ENCODE measurements at regions not wholly inside any gene's neighbourhood (a gene's known extent, or its start where the extent isn't known, plus 50 kb on each side); places are given as distances from the start of the nearest gene placed in this dataset.

DNA sequence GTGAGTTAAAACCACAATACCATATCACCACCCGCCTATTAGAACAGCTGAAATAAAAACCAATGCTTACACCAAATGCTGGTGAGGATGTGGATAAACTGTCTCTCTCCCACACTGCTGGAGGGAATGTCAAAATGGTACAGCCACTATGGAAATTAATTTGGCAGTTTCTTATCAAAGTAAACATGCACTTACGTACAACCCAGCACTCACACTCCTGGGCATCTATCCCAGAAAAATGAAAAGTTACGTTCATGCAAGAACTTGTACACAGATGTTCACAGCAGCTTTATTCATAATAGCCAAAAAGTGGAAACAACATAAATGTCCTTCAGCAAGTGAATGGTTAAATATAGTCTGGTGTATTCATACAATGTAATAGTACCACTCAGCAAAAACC lies 173.2 kb upstream of the MYOCD start:
- DNase-seq (ENCODE audit: unreplicated experiment) = no peak
- CTCF ChIA-PET = interaction anchor here (0.7 kb wide), 1 partner anchor 212 kb away, joined by 3 read pairs; no protein-coding TSS in a partner anchor
- Mint-ChIP-seq H3K9me3 (ENCODE audit: unreplicated experiment) (no peaks in the 10 kb centered on the region), H3K36me3 (ENCODE audit: insufficient read depth, unreplicated experiment) (no peaks in the 10 kb centered on the region), H3K4me3 (ENCODE audit: unreplicated experiment) (no peak overlapping the region), H3K4me1 (ENCODE audit: insufficient read depth, unreplicated experiment) (no peaks in the 10 kb centered on the region), H3K27me3 (ENCODE audit: insufficient read depth, unreplicated experiment) (peaks cover 69% of the 10 kb centered on the region), H3K27ac (ENCODE audit: low read depth, unreplicated experiment) (no peak overlapping the region)
- intact Hi-C loops (cut with micrococcal nuclease) = no loop called here
- POLR2A ChIA-PET = no interaction called here
- TF ChIP-seq, protein P1, sequence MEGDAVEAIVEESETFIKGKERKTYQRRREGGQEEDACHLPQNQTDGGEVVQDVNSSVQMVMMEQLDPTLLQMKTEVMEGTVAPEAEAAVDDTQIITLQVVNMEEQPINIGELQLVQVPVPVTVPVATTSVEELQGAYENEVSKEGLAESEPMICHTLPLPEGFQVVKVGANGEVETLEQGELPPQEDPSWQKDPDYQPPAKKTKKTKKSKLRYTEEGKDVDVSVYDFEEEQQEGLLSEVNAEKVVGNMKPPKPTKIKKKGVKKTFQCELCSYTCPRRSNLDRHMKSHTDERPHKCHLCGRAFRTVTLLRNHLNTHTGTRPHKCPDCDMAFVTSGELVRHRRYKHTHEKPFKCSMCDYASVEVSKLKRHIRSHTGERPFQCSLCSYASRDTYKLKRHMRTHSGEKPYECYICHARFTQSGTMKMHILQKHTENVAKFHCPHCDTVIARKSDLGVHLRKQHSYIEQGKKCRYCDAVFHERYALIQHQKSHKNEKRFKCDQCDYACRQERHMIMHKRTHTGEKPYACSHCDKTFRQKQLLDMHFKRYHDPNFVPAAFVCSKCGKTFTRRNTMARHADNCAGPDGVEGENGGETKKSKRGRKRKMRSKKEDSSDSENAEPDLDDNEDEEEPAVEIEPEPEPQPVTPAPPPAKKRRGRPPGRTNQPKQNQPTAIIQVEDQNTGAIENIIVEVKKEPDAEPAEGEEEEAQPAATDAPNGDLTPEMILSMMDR (IDR thresholded peaks at IDR 0.05; ENCODE audit: unreplicated experiment) = no peak
- no TSS peak for BruUV-seq (replicated peaks)

GRCh38 chr17:12505866-12506265 lies 159.8 kb upstream of the MYOCD start:
- Mint-ChIP-seq H3K4me1 (ENCODE audit: insufficient read depth, unreplicated experiment) (no peaks in the 10 kb centered on the region), H3K4me3 (ENCODE audit: unreplicated experiment) (no peak overlapping the region), H3K27me3 (ENCODE audit: insufficient read depth, unreplicated experiment) (peaks cover 17% of the 10 kb centered on the region), H3K36me3 (ENCODE audit: insufficient read depth, unreplicated experiment) (no peaks in the 10 kb centered on the region), H3K27ac (ENCODE audit: low read depth, unreplicated experiment) (no peak overlapping the region), H3K9me3 (ENCODE audit: unreplicated experiment) (no peaks in the 10 kb centered on the region)
- no peak for DNase-seq (ENCODE audit: unreplicated experiment)
- no TSS peak for BruUV-seq (replicated peaks)
- intact Hi-C loops (cut with micrococcal nuclease) = no loop called here
- ChIA-PET POLR2A (no interaction called here), CTCF (interaction anchor here (0.5 kb wide), 1 partner anchor 109 kb away, joined by 3 read pairs; no protein-coding TSS in a partner anchor)
- TF ChIP-seq, protein P1 (IDR thresholded peaks at IDR 0.05; ENCODE audit: unreplicated experiment) = no peak

- no peaks in the 10 kb centered on the region for H3K9me3 Mint-ChIP-seq (ENCODE audit: unreplicated experiment)
- intact Hi-C loops (cut with micrococcal nuclease) = no loop called here
- H3K4me3 Mint-ChIP-seq (ENCODE audit: unreplicated experiment) = no peak overlapping the region
- no peaks in the 10 kb centered on the region for H3K36me3 Mint-ChIP-seq (ENCODE audit: insufficient read depth, unreplicated experiment)
- H3K4me1 Mint-ChIP-seq (ENCODE audit: insufficient read depth, unreplicated experiment) = no peaks in the 10 kb centered on the region
- H3K27ac Mint-ChIP-seq (ENCODE audit: low read depth, unreplicated experiment) = no peak overlapping the region
- BruUV-seq (replicated peaks) = no TSS peak
- H3K27me3 Mint-ChIP-seq (ENCODE audit: insufficient read depth, unreplicated experiment) = peaks cover 9% of the 10 kb centered on the region
- no peak for DNase-seq (ENCODE audit: unreplicated experiment)
- ChIA-PET POLR2A (no interaction called here), CTCF (interaction anchor here (0.7 kb wide), 1 partner anchor 271 kb away, joined by 3 read pairs; no protein-coding TSS in a partner anchor)
- TF ChIP-seq, protein P1 (IDR thresholded peaks at IDR 0.05; ENCODE audit: unreplicated experiment) = no peak
Observed at GRCh38 chr17:12507026-12507595, 158.6 kb upstream of the MYOCD start.

DNA sequence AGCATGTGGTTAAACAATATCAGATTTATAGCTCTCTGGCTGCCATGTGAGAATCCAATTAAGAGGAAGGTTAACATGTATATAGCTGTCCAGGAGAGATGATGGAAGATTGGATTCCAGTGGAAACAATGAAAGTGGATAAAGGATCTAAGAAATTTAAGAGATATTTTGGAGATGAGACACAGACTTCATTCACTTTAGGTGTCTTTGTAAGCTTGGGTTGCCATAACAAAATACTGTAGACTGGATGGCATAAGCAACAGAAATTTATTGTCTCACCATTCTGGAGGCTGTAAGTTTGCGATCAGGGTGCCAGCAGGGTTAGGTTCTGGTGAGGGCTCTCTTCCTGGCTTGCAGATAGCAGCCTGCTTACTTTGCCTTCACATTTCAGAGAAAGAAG lies 155.9 kb upstream of the MYOCD start:
- no peak for DNase-seq (ENCODE audit: unreplicated experiment)
- H3K9me3 Mint-ChIP-seq (ENCODE audit: unreplicated experiment) = no peaks in the 10 kb centered on the region
- H3K36me3 Mint-ChIP-seq (ENCODE audit: insufficient read depth, unreplicated experiment) = no peaks in the 10 kb centered on the region
- TF ChIP-seq, protein P1 (IDR thresholded peaks at IDR 0.05; ENCODE audit: unreplicated experiment) = no peak
- CTCF ChIA-PET = no interaction called here
- H3K27me3 Mint-ChIP-seq (ENCODE audit: insufficient read depth, unreplicated experiment) = peaks cover 7% of the 10 kb centered on the region
- no peak overlapping the region for H3K4me3 Mint-ChIP-seq (ENCODE audit: unreplicated experiment)
- intact Hi-C loops (cut with micrococcal nuclease) = no loop called here
- no TSS peak for BruUV-seq (replicated peaks)
- no peaks in the 10 kb centered on the region for H3K4me1 Mint-ChIP-seq (ENCODE audit: insufficient read depth, unreplicated experiment)
- H3K27ac Mint-ChIP-seq (ENCODE audit: low read depth, unreplicated experiment) = no peak overlapping the region
- POLR2A ChIA-PET = no interaction called here

Measured in MCF 10A (cell line).